Astrocyte (in vitro differentiated cells and primary cell): ENCODE measurements at regions not wholly inside any gene's neighbourhood (a gene's known extent, or its start where the extent isn't known, plus 50 kb on each side); places are given as distances from the start of the nearest gene placed in this dataset.

Source experiments
- DNase-seq: peaks from one replicate; pipeline ENCODE4 v3.0.0-alpha.2; 2010; ENCODE audit warnings: low read depth
- FAIRE-seq: peaks from 2 replicates; lab custom pipeline; 2011; peaks lifted over from hg19 to GRCh38; lab: Jason Lieb, UNC
- H2AFZ ChIP-seq: 2 replicates; pipeline ENCODE4 v1.6.0; 2012; ENCODE audit warnings: low read depth, low read length, inconsistent platforms
- H3K27ac ChIP-seq: 2 replicates; pipeline ENCODE4 v1.5.1; 2011; ENCODE audit warnings: low read depth, low read length, inconsistent platforms
- H3K27me3 ChIP-seq: 2 replicates; pipeline ENCODE4 v1.6.0; 2011; ENCODE audit warnings: low read length, inconsistent platforms; ENCODE audit not compliant: insufficient read depth
- H3K36me3 ChIP-seq: 2 replicates; pipeline ENCODE4 v1.5.1; 2011; ENCODE audit warnings: low read length, inconsistent platforms; ENCODE audit not compliant: insufficient read depth
- H3K4me1 ChIP-seq: 2 replicates; pipeline ENCODE4 v1.5.1; 2011; ENCODE audit warnings: low read length, inconsistent platforms; ENCODE audit not compliant: insufficient read depth
- H3K4me2 ChIP-seq: 2 replicates; pipeline ENCODE4 v1.6.0; 2012; ENCODE audit warnings: low read length, inconsistent platforms
- H3K4me3 ChIP-seq: 2 replicates; pipeline ENCODE4 v1.5.1; 2011; ENCODE audit warnings: low read depth, mild to moderate bottlenecking, low read length, inconsistent platforms; ENCODE audit not compliant: insufficient read depth
- H3K79me2 ChIP-seq: 2 replicates; pipeline ENCODE4 v1.6.0; 2012; ENCODE audit warnings: mild to moderate bottlenecking, low read length, inconsistent platforms; ENCODE audit not compliant: insufficient read depth
- H3K9ac ChIP-seq: 2 replicates; pipeline ENCODE4 v1.6.0; 2012; ENCODE audit warnings: mild to moderate bottlenecking, low read length, inconsistent platforms
- H3K9me3 ChIP-seq: 2 replicates; pipeline ENCODE4 v1.5.1; 2012; ENCODE audit warnings: low read depth, mild to moderate bottlenecking, low read length, inconsistent platforms; ENCODE audit not compliant: insufficient read depth
- H4K20me1 ChIP-seq: 2 replicates; pipeline ENCODE4 v1.6.0; 2012; ENCODE audit warnings: low read length, inconsistent platforms; ENCODE audit not compliant: insufficient read depth
- H3K27ac Mint-ChIP-seq: one replicate; pipeline ENCODE4 v1.8.0; 2021; ENCODE audit warnings: mild to moderate bottlenecking, mixed read lengths; ENCODE audit not compliant: unreplicated experiment
- H3K27me3 Mint-ChIP-seq: one replicate; pipeline ENCODE4 v1.8.0; 2021; ENCODE audit warnings: low read depth, mixed read lengths; ENCODE audit not compliant: unreplicated experiment
- H3K36me3 Mint-ChIP-seq: one replicate; pipeline ENCODE4 v1.8.0; 2021; ENCODE audit warnings: low read depth, mixed read lengths; ENCODE audit not compliant: unreplicated experiment
- H3K4me1 Mint-ChIP-seq: one replicate; pipeline ENCODE4 v1.8.0; 2021; ENCODE audit warnings: low read depth, mixed read lengths; ENCODE audit not compliant: unreplicated experiment
- H3K4me3 Mint-ChIP-seq: one replicate; pipeline ENCODE4 v1.8.0; 2021; ENCODE audit warnings: mild to moderate bottlenecking, moderate library complexity, mixed read lengths; ENCODE audit not compliant: unreplicated experiment
- H3K9me3 Mint-ChIP-seq: one replicate; pipeline ENCODE4 v1.8.0; 2021; ENCODE audit warnings: mild to moderate bottlenecking, mixed read lengths; ENCODE audit not compliant: unreplicated experiment
- CTCF ChIP-seq: IDR thresholded peaks from 2 replicates; pipeline ENCODE4 v1.5.1; 2011; ENCODE audit warnings: low read depth, mild to moderate bottlenecking, inconsistent platforms, low read length, moderate library complexity; ENCODE audit not compliant: insufficient read depth
- EZH2 ChIP-seq: IDR thresholded peaks from 2 replicates; pipeline ENCODE4 v1.6.1; 2012; ENCODE audit warnings: mild to moderate bottlenecking, low read length, inconsistent platforms; ENCODE audit not compliant: insufficient read depth

GRCh38 chr14:62301080-62301479 lies 538.9 kb downstream of the SNAPC1 start:
- H3K79me2 ChIP-seq, result no peaks in the 10 kb centered on the region
- H3K27ac ChIP-seq, result no peak overlapping the region
- no peak overlapping the region for H3K9ac ChIP-seq
- H3K36me3 ChIP-seq, result no peaks in the 10 kb centered on the region
- peak overlapping the region; percentile 34 for H3K4me2 ChIP-seq
- peaks cover 15% of the 10 kb centered on the region for H3K4me1 ChIP-seq
- peak; percentile 47 for DNase-seq
- no peak overlapping the region for H3K4me3 ChIP-seq
- FAIRE-seq, result no peak
- H3K27ac Mint-ChIP-seq, result no peak overlapping the region
- H3K9me3 Mint-ChIP-seq, result no peaks in the 10 kb centered on the region
- no peak for TF ChIP-seq EZH2
- TF ChIP-seq CTCF, result no peak
- H4K20me1 ChIP-seq, result no peaks in the 10 kb centered on the region
- H3K27me3 Mint-ChIP-seq, result no peaks in the 10 kb centered on the region
- no peaks in the 10 kb centered on the region for H3K27me3 ChIP-seq
- H3K9me3 ChIP-seq, result no peaks in the 10 kb centered on the region
- H3K36me3 Mint-ChIP-seq, result no peaks in the 10 kb centered on the region
- H2AFZ ChIP-seq, result no peak overlapping the region
- H3K4me3 Mint-ChIP-seq, result no peak overlapping the region
- peaks cover 16% of the 10 kb centered on the region for H3K4me1 Mint-ChIP-seq

GRCh38 chr14:62301911-62302310 lies 539.7 kb downstream of the SNAPC1 start:
- H3K4me1 ChIP-seq, result peaks cover 15% of the 10 kb centered on the region
- Mint-ChIP-seq H3K27ac (no peak overlapping the region), H3K9me3 (no peaks in the 10 kb centered on the region), H3K27me3 (no peaks in the 10 kb centered on the region), H3K36me3 (no peaks in the 10 kb centered on the region), H3K4me3 (no peak overlapping the region), H3K4me1 (peaks cover 16% of the 10 kb centered on the region)
- no peaks in the 10 kb centered on the region for H3K27me3 ChIP-seq
- TF ChIP-seq CTCF, result no peak
- no peak for TF ChIP-seq EZH2
- H3K9me3 ChIP-seq, result no peaks in the 10 kb centered on the region
- H3K79me2 ChIP-seq, result no peaks in the 10 kb centered on the region
- H3K4me3 ChIP-seq, result no peak overlapping the region
- H4K20me1 ChIP-seq, result no peaks in the 10 kb centered on the region
- peak overlapping the region; percentile 24 for H2AFZ ChIP-seq
- H3K4me2 ChIP-seq, result peak overlapping the region; percentile 34
- H3K36me3 ChIP-seq, result no peaks in the 10 kb centered on the region
- FAIRE-seq (no peak), DNase-seq (peak; percentile 86)
- H3K27ac ChIP-seq, result no peak overlapping the region
- no peak overlapping the region for H3K9ac ChIP-seq

GRCh38 chr14:62303437-62303836 lies 541.2 kb downstream of the SNAPC1 start:
- Mint-ChIP-seq H3K4me1 (peaks cover 16% of the 10 kb centered on the region), H3K4me3 (no peak overlapping the region), H3K27ac (no peak overlapping the region), H3K27me3 (no peaks in the 10 kb centered on the region), H3K9me3 (no peaks in the 10 kb centered on the region), H3K36me3 (no peaks in the 10 kb centered on the region)
- H3K79me2 ChIP-seq, result no peaks in the 10 kb centered on the region
- H3K9ac ChIP-seq, result no peak overlapping the region
- TF ChIP-seq EZH2, result no peak
- TF ChIP-seq CTCF, result no peak
- no peak for FAIRE-seq
- H3K4me1 ChIP-seq, result peaks cover 15% of the 10 kb centered on the region
- H3K36me3 ChIP-seq, result no peaks in the 10 kb centered on the region
- no peak overlapping the region for H2AFZ ChIP-seq
- no peaks in the 10 kb centered on the region for H3K9me3 ChIP-seq
- no peaks in the 10 kb centered on the region for H3K27me3 ChIP-seq
- H3K4me2 ChIP-seq, result no peak overlapping the region
- no peak overlapping the region for H3K27ac ChIP-seq
- DNase-seq, result no peak
- no peaks in the 10 kb centered on the region for H4K20me1 ChIP-seq
- H3K4me3 ChIP-seq, result no peak overlapping the region
